ENCODE measurements at regions not wholly inside any gene's neighbourhood (a gene's known extent, or its start where the extent isn't known, plus 50 kb on each side); places are given as distances from the start of the nearest gene placed in this dataset.
"Not testable (repeated sequence)": the region's sequence is repeated elsewhere in the genome, so short reads cannot be mapped to it uniquely, and the experiment has no call there.

GRCh38 chr9:124084087-124084486 is 72.5 kb downstream of the LHX2 start:
- no peak overlapping the region for H3K27ac ChIP-seq
- TF ChIP-seq CTCF (IDR thresholded peaks at IDR 0.05) (no peak), ZFX (IDR thresholded peaks at IDR 0.05; ENCODE audit: borderline replicate concordance) (no peak)

GRCh38 chr9:124087226-124087625 is 75.7 kb downstream of the LHX2 start:
- TF ChIP-seq ZFX (IDR thresholded peaks at IDR 0.05; ENCODE audit: borderline replicate concordance) (no peak), CTCF (IDR thresholded peaks at IDR 0.05) (no peak)
- no peak overlapping the region for H3K27ac ChIP-seq

GRCh38 chr9:124088476-124088837 is 76.9 kb downstream of the LHX2 start:
- TF ChIP-seq CTCF (IDR thresholded peaks at IDR 0.05) (no peak), ZFX (IDR thresholded peaks at IDR 0.05; ENCODE audit: borderline replicate concordance) (no peak)
- H3K27ac ChIP-seq, result no peak overlapping the region

DNA sequence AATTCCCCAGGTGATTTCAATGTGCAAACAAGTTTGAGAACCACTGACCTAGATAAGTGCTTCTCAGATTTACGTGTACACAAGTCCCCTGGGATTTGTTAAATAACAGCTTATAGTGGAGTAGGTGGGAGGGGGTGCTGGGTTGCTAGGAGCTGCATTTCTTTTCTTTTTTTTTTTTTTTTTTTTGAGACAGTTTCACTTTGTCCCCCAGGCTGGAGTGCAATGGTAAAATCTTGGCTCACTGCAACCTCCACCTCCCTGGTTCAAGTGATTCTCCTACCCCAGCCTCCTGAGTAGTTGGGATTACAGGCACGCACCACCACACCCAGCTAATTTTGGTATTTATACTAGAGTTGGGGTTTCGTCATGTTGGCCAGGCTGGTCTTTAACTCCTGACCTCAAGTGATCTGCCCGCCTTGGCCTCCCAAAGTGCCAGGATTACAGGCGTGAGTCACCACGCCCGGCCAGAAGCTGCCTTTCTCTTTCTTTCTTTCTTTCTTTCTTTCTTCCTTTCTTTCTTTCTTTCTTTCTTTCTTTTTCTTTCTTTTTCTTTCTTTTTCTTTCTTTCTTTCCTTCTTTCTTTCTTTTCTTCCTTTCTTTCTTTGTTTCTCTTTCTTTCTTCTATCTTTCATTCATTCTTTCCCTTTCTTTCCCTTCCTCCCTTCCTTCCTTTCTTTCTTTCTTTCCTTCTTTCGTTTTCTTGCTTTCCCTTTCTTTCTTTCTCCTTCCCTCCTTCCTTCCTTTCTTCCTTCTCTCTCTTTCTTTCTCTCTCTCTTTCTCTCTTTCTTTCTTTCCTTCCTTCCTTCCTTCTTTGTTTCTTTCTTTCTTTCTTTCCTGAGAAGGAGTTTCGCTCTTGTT is 78.3 kb downstream of the LHX2 start:
- not testable (repeated sequence) for H3K27ac ChIP-seq

DNA sequence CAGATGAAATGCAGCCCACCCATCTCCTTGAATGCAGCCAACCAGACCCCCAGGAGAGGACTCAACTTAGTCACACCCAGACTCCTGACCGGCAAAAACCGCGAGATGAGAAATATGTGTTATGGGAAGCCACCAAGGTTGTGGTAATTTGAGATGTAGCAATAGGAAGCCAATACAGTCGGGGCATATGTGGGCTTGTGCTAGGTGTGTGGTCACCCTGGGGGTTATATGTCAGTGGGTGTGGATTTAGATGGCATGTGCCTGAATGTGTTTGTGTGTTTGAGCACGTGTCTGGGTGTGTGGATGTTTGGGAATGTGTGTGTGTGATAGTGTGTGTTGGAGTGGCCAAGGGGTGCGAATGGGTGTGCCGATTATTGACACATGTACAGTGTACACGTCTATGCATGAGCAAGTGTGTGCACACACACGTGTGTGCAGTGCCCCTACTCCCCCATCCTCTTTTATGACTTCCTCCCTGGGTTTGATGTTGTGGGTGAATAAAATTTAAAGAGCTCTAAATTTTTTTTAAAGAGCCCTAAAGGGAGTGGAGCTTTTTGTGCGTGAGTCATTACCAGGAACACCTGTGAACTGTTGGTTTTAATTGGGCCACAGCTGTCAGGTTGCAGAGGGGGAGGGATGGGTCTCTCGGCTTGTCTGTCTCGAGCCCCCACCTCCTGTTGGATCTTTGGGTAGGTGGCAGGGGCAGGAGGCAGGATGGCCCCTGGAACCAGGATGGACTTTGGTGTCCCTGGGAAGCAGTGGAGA is 86.8 kb downstream of the LHX2 start:
- TF ChIP-seq ZFX (IDR thresholded peaks at IDR 0.05; ENCODE audit: borderline replicate concordance) (no peak), CTCF (IDR thresholded peaks at IDR 0.05) (no peak)
- no peak overlapping the region for H3K27ac ChIP-seq

- TF ChIP-seq ZFX (IDR thresholded peaks at IDR 0.05; ENCODE audit: borderline replicate concordance) (no peak), CTCF (IDR thresholded peaks at IDR 0.05) (no peak)
- no peak overlapping the region for H3K27ac ChIP-seq
Measured at GRCh38 chr9:124099860-124100259, 88.3 kb downstream of the LHX2 start.

DNA sequence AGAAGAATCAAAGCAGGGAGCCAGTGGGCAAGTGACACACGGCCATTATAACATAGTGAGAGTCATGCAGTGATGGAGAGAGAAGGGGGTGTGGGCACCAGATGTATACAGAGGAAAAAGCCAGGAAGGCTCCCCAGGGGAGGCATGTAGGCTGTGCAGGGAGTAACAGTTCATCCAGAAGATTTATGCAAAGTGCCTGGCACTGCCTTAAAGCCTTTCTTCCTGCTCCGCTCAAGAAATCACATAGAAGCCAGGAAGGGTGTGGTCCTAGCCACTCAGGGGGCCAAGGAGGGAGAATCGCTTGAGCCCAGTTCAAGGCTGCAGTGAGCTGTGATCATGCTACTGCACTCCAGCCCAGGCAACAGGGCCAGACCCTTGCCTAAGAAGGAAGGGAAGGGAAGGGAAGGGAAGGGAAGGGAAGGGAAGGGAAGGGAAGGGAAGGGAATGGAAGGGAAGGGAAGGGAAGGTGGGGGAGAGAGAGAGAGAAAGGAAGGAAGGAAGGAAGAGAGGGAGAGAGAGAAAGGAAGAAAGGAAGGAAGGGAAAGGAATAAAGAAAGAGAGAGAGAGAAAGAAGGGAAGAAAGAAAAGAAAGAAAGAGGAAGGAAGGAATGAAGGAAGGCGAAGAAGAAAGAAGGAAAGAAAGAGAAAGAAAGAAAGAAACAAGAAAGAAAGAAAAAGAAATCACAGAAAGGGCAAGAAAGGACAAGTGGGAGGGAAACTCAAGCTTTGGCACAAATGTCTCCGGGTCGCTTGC is 89.8 kb downstream of the LHX2 start:
- H3K27ac ChIP-seq, result no peak overlapping the region

More for the DNA sequence above, 89.8 kb downstream of the LHX2 start:
- TF ChIP-seq CTCF (IDR thresholded peaks at IDR 0.05) (no peak), ZFX (IDR thresholded peaks at IDR 0.05; ENCODE audit: borderline replicate concordance) (no peak)

All from 22Rv1 (cell line).